GM20000 (cell line): ENCODE measurements at regions not wholly inside any gene's neighbourhood (a gene's known extent, or its start where the extent isn't known, plus 50 kb on each side); places are given as distances from the start of the nearest gene placed in this dataset.

Source experiments
- DNase-seq: peaks from one replicate; pipeline ENCODE4 v3.0.0; 2012; ENCODE audit warnings: low spot score
- TF ChIP-seq, protein P1 (sequence below): IDR thresholded peaks from 2 replicates; pipeline ENCODE4 v1.5.1; 2012; ENCODE audit warnings: mild to moderate bottlenecking, control low read depth; ENCODE audit errors: extremely low read depth, missing control alignments

DNA sequence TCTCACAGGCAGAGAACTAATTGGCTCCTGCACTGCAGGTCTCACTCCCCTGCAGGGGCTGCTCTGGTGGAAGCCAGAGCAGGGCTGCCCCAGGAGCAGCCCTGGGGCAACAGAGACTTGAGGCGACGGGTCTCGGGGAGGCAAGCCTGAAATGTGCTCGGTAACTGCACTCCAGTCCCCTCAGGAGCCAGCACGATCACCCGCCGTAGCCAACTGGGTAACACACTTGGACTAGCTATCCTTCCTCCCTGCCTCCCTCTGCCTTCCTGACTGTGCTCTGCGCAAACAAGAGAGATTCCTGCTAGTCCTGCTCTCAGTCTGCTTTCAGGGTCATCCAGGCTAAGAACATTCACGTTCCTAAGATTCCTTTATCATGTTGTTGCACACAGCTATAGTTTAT, 140.7 kb upstream of the NSMCE3 start:
- TF ChIP-seq, protein P1, sequence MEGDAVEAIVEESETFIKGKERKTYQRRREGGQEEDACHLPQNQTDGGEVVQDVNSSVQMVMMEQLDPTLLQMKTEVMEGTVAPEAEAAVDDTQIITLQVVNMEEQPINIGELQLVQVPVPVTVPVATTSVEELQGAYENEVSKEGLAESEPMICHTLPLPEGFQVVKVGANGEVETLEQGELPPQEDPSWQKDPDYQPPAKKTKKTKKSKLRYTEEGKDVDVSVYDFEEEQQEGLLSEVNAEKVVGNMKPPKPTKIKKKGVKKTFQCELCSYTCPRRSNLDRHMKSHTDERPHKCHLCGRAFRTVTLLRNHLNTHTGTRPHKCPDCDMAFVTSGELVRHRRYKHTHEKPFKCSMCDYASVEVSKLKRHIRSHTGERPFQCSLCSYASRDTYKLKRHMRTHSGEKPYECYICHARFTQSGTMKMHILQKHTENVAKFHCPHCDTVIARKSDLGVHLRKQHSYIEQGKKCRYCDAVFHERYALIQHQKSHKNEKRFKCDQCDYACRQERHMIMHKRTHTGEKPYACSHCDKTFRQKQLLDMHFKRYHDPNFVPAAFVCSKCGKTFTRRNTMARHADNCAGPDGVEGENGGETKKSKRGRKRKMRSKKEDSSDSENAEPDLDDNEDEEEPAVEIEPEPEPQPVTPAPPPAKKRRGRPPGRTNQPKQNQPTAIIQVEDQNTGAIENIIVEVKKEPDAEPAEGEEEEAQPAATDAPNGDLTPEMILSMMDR = no peak
- DNase-seq = no peak

DNA sequence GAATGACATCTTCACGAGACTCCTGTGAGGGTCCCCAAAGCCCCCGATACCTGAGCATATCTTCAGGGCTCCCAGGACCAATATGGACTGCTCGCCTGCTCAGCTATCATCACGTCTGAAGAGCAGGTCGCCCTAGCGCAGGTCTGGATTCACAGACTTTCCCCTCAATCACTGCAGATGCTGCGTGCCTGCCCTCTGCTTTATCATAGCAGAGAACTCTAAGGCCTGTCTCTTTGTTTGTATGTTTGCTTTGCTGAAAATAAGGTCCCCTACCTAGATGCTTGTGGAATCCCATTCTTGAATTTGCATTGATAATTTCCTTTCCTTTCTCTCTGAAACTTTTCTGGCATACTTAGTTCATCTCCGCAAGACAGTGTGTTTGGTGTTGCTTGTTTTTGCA, 140.3 kb upstream of the NSMCE3 start:
- no peak for DNase-seq
- TF ChIP-seq, protein P1 = no peak

DNA sequence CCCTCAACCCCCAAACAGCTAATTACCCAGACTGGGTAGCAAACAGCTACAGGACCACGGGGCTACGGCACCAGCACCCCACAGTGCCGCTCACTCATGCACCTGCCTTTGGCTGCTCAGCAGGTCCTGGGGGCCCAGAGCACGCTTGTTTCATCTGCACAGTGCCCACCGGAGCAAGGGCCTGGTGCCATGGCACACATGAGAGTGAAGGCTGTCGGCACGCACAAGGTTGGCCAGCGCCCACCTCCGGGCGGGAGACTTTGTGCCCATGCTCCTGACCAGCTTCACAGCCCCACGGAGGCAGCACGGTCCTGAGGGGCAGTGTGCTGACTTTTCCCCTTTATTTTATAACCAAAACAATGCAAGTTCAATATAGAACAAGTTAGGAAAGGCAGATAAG, 135.9 kb upstream of the NSMCE3 start:
- DNase-seq = no peak
- TF ChIP-seq, protein P1 = no peak

DNA sequence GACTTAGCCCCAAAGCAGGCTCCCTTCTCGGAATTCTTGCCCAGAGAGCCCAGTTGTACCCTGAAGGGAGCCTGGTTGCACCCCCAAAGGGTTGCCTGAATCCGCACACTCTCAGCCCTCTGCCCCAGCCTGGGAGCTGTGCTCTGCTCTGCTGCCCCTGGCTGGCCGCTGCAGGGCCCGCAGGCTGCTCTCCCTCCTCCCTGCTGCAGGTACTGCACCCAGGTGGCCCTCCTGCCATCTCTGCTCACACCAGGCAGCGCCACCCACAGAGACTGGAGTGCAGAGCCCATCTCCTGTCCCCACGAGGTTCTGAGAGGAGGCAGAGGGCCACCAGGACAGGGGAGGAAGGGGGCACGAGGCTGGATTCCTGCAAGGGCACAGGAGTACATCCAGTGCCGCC, 134.2 kb upstream of the NSMCE3 start:
- TF ChIP-seq, protein P1 = no peak
- DNase-seq = no peak

DNA sequence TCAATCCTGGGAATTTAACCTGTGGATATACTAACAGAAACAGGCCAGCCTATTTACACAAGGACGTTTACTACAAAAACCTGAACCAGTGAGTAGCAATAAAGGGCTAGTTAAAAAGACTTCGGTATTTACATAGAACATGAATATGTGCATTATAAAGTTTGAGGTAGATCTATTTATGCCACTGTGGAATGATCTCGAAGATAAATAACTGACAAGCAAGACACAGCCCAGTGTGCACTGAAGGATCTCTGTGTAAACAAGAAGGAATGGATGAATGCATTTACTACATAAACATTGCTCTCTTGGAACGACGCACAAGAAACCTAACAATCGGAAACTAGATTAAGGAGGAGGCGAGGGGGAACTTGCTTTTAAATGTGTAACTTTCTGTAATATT, 132.0 kb upstream of the NSMCE3 start:
- DNase-seq = no peak
- TF ChIP-seq, protein P1 = no peak

DNA sequence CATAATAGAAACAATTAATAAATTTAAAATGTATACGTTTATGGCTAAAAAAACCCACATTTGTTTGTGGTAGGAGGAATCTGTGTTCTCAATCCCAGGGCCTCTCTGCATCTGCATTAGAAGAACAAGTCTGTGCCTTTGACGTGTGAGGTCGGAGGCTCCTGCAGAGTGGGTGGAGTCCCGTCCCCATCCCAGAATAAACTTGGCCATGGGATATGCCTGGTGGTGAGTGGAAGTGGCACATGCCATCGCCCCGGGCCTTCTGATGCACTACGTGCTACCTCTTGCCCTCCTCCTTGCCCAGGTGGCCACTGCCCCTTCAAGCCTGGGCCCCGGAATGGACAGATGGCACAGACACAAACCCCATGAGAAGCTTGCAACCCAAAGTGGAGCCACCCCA, 131.1 kb upstream of the NSMCE3 start:
- no peak for DNase-seq
- TF ChIP-seq, protein P1 = no peak

DNA sequence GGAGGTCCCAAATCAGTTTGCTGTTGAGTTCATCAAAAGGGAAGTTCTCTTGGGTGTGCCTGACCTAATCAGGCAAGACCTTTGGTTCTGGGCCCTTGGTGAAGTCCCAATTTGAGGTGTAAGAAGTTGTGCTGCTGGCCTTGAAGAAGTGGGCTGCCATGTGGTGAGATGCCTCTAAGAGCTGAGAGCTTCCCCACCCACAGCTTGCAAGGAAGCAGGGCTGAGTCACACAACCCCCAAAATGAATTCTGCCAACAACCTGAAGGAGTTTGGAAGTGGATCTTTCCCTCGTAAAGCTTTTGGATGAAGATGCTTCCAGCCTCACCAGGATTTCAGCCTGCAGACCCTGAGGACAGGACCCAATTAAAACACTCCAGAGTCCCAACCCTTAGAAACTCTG, 129.3 kb upstream of the NSMCE3 start:
- DNase-seq = no peak
- TF ChIP-seq, protein P1 = no peak
